SU-DHL-6 (cell line): ENCODE measurements at regions not wholly inside any gene's neighbourhood (a gene's known extent, or its start where the extent isn't known, plus 50 kb on each side); places are given as distances from the start of the nearest gene placed in this dataset.

Experiments used
- EZH2phosphoT487 ChIP-seq: fragments of 200-600 bp; sonication (generic), shearing (Covaris generic); conservative IDR thresholded peaks from 2 replicates; pipeline ENCODE4 v1.6.1; 2018; ENCODE audit warnings: mild to moderate bottlenecking, antibody characterized with exemption, low read length, moderate library complexity, mixed read lengths
- TF ChIP-seq, protein P1 (sequence below): fragments of 200-600 bp; sonication (generic); IDR thresholded peaks from one replicate; pipeline ENCODE4 v1.5.1; 2017; ENCODE audit warnings: antibody characterized with exemption, mild to moderate bottlenecking, low read length, moderate library complexity; ENCODE audit not compliant: insufficient read depth, poor library complexity, severe bottlenecking

DNA sequence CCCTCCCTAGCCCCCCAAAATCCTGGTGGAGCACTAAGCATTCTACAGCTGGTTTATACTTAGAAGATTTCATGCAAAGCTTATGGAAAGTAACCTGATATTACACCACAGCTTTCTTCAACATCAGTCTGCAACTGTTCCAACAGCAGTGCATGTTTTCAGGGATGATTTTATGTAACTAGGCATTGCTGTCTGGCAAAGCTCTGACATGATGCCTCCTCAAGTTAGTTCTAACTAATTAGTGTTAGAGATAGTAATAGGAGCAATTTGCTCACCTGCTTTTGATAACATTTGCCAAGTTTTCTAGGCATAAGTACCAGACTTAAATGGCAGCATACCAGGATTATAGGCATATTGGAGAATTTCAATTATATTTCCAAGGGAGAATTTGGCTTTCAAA is 330.3 kb upstream of the SGO1 start:
- TF ChIP-seq, protein P1, sequence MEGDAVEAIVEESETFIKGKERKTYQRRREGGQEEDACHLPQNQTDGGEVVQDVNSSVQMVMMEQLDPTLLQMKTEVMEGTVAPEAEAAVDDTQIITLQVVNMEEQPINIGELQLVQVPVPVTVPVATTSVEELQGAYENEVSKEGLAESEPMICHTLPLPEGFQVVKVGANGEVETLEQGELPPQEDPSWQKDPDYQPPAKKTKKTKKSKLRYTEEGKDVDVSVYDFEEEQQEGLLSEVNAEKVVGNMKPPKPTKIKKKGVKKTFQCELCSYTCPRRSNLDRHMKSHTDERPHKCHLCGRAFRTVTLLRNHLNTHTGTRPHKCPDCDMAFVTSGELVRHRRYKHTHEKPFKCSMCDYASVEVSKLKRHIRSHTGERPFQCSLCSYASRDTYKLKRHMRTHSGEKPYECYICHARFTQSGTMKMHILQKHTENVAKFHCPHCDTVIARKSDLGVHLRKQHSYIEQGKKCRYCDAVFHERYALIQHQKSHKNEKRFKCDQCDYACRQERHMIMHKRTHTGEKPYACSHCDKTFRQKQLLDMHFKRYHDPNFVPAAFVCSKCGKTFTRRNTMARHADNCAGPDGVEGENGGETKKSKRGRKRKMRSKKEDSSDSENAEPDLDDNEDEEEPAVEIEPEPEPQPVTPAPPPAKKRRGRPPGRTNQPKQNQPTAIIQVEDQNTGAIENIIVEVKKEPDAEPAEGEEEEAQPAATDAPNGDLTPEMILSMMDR: no peak
- no peak for TF ChIP-seq EZH2phosphoT487
